Gastrocnemius medialis (tissue), 4 donors: ENCODE measurements at regions not wholly inside any gene's neighbourhood (a gene's known extent, or its start where the extent isn't known, plus 50 kb on each side); places are given as distances from the start of the nearest gene placed in this dataset.

Experiments
- CTCF ChIP-seq, 5 experiments: fragments of 450-650 bp in 3 of 5; fragments of 200-600 bp in 2 of 5; sonication (generic) in 2 of 5; IDR thresholded peaks in 4 of 5; conservative IDR thresholded peaks in 1 of 5; 1 replicate in 4 of 5; 2 replicates in 1 of 5; pipeline ENCODE4 v1.5.1; 2016 to 2019; ENCODE audit warnings: antibody characterized with exemption in 5 of 5, mild to moderate bottlenecking in 3 of 5, moderate library complexity in 3 of 5
- POLR2A ChIP-seq, 2 donors: fragments of 450-650 bp; IDR thresholded peaks; one replicate each; pipeline ENCODE4 v1.6.1; 2017; ENCODE audit warnings: antibody characterized with exemption in 2 of 2, mild to moderate bottlenecking in 2 of 2, moderate library complexity in 2 of 2

GRCh38 chr5:112594941-112595340 is 142.7 kb upstream of the APC start:
- no peak for TF ChIP-seq CTCF (IDR thresholded peaks at IDR 0.05 in 4 of 5, conservative IDR thresholded peaks at IDR 0.05 in 1 of 5)
- no peak for TF ChIP-seq POLR2A (IDR thresholded peaks at IDR 0.05)
